HEK293 (cell line): ENCODE measurements at regions not wholly inside any gene's neighbourhood (a gene's known extent, or its start where the extent isn't known, plus 50 kb on each side); places are given as distances from the start of the nearest gene placed in this dataset.
"Not testable (repeated sequence)": the region's sequence is repeated elsewhere in the genome, so short reads cannot be mapped to it uniquely, and the experiment has no call there.

ENCODE experiments used
- CTCF ChIA-PET: fragments of 350-600 bp; formaldehyde crosslinking; extraction: SDS; loops from one replicate; lab custom pipeline; 2021; ENCODE audit warnings: antibody characterized with exemption; lab: Yijun Ruan, JAX
- POLR2A ChIA-PET: fragments of 300-600 bp; formaldehyde crosslinking; extraction: SDS; loops from one replicate; lab custom pipeline; 2020; ENCODE audit warnings: antibody characterized with exemption, inconsistent platforms; lab: Yijun Ruan, JAX
- H3K27ac ChIP-seq: fragments of 200-500 bp; sonication (Bioruptor generic); 2 replicates; pipeline ENCODE4 v1.5.1; 2014; ENCODE audit warnings: low read depth, low read length, control low read depth, inconsistent platforms; ENCODE audit errors: extremely low read depth
- H3K36me3 ChIP-seq, 2 experiments: fragments of 200-500 bp in 1 of 2; sonication (Bioruptor generic) in 1 of 2; 1 replicate in 1 of 2; 2 replicates in 1 of 2; pipeline ENCODE4 v1.5.1; 2014 to 2017; ENCODE audit warnings: inconsistent platforms in 2 of 2, low read length in 2 of 2; ENCODE audit not compliant: control insufficient read depth in 2 of 2, insufficient read depth in 1 of 2
- H3K4me1 ChIP-seq: fragments of 200-500 bp; sonication (Bioruptor generic); 2 replicates; pipeline ENCODE4 v1.5.1; 2014; ENCODE audit warnings: mild to moderate bottlenecking, low read length, inconsistent platforms; ENCODE audit not compliant: control insufficient read depth, insufficient read depth
- H3K4me3 ChIP-seq: 2 replicates; pipeline ENCODE4 v1.5.1; 2011; ENCODE audit warnings: low read depth, mild to moderate bottlenecking, control low read depth, low read length, moderate library complexity
- H3K9me3 ChIP-seq: fragments of 200-500 bp; sonication (Bioruptor generic); 2 replicates; pipeline ENCODE4 v1.5.1; 2014; ENCODE audit warnings: low read depth, low read length, inconsistent platforms; ENCODE audit not compliant: control insufficient read depth, insufficient read depth
- FEZF1 ChIP-seq: fragments of 450-650 bp; formaldehyde crosslinking; IDR thresholded peaks from 2 replicates; pipeline ENCODE4 v1.5.1; 2016; ENCODE audit warnings: missing biosample characterization, missing genetic modification characterization
- SETDB1 ChIP-seq: IDR thresholded peaks from one replicate; pipeline ENCODE4 v1.6.1; 2017; ENCODE audit warnings: mild to moderate bottlenecking, low read length, moderate library complexity, mixed read lengths; ENCODE audit not compliant: insufficient read length
- ZBTB8A ChIP-seq: fragments of 450-650 bp; formaldehyde crosslinking; IDR thresholded peaks from 2 replicates; pipeline ENCODE4 v1.5.1; 2016; ENCODE audit warnings: missing biosample characterization, missing genetic modification characterization
- ZFP69B ChIP-seq: fragments of 450-650 bp; formaldehyde crosslinking; IDR thresholded peaks from 2 replicates; pipeline ENCODE4 v1.5.1; 2016; ENCODE audit warnings: missing biosample characterization, missing genetic modification characterization
- ZNF175 ChIP-seq: fragments of 450-650 bp; formaldehyde crosslinking; IDR thresholded peaks from 2 replicates; pipeline ENCODE4 v1.5.1; 2016; ENCODE audit warnings: missing biosample characterization, missing genetic modification characterization
- ZNF214 ChIP-seq: fragments of 450-650 bp; formaldehyde crosslinking; IDR thresholded peaks from 2 replicates; pipeline ENCODE4 v1.5.1; 2017; ENCODE audit warnings: missing biosample characterization, mild to moderate bottlenecking, missing genetic modification characterization, borderline replicate concordance
- ZNF324 ChIP-seq: fragments of 450-650 bp; formaldehyde crosslinking; IDR thresholded peaks from 2 replicates; pipeline ENCODE4 v1.5.1; 2016; ENCODE audit warnings: missing biosample characterization, missing genetic modification characterization
- ZNF37A ChIP-seq: fragments of 450-650 bp; IDR thresholded peaks from 2 replicates; pipeline ENCODE4 v1.5.1; 2018; ENCODE audit warnings: missing biosample characterization, missing genetic modification characterization
- ZNF416 ChIP-seq: fragments of 450-650 bp; formaldehyde crosslinking; IDR thresholded peaks from 2 replicates; pipeline ENCODE4 v1.5.1; 2016; ENCODE audit warnings: missing biosample characterization, missing genetic modification characterization
- ZNF529 ChIP-seq: fragments of 450-650 bp; formaldehyde crosslinking; IDR thresholded peaks from 2 replicates; pipeline ENCODE4 v1.5.1; 2017; ENCODE audit warnings: missing genetic modification characterization, missing biosample characterization; ENCODE audit not compliant: insufficient replicate concordance
- ZNF610 ChIP-seq: fragments of 450-650 bp; formaldehyde crosslinking; IDR thresholded peaks from 2 replicates; pipeline ENCODE4 v1.5.1; 2016; ENCODE audit warnings: missing biosample characterization, missing genetic modification characterization, borderline replicate concordance
- ZNF707 ChIP-seq: fragments of 450-650 bp; formaldehyde crosslinking; IDR thresholded peaks from 2 replicates; pipeline ENCODE4 v1.5.1; 2016; ENCODE audit warnings: missing biosample characterization, missing genetic modification characterization
- ZNF747 ChIP-seq: fragments of 450-650 bp; formaldehyde crosslinking; IDR thresholded peaks from 2 replicates; pipeline ENCODE4 v1.5.1; 2016; ENCODE audit warnings: missing biosample characterization, missing genetic modification characterization
- ZNF785 ChIP-seq: fragments of 450-650 bp; formaldehyde crosslinking; IDR thresholded peaks from 2 replicates; pipeline ENCODE4 v1.5.1; 2016; ENCODE audit warnings: missing biosample characterization, missing genetic modification characterization
- TF ChIP-seq, protein P1 (sequence below): fragments of 450-650 bp; formaldehyde crosslinking; IDR thresholded peaks from 2 replicates; pipeline ENCODE4 v1.5.1; 2016; ENCODE audit warnings: missing biosample characterization, missing genetic modification characterization, borderline replicate concordance

DNA sequence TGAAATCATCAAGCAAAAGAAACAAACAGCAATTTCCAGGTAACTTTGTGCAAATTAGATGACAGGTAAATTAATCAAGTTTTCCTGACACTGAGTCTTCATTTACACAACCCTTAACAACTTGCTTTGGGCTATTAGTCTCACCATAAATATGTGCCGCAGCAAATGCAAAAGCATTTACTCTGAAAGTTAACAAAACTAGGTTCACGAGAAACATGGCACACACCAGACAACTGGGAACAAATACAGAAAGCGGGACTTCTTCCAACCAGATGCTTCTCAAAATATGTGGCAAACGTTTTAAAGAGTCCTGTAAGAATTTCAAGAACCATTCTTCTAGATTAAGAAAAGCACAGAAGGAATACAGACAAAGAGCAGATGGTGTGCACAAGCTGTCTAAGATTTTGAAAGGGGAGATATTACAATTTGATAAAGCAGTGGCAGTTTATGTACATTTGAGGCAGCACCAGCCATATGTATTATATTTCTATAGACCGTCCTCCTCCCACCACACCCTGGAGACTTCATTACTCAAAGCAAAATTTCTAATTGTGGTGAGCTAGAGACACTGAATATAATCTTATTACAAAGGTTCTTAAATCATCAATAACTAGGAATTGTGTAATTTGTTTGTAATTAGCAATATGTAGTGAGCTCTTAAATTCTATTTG, 192.5 kb upstream of the ADAMTS3 start:
- no peak for TF ChIP-seq ZNF707
- no peak for TF ChIP-seq ZNF416
- TF ChIP-seq, protein P1, sequence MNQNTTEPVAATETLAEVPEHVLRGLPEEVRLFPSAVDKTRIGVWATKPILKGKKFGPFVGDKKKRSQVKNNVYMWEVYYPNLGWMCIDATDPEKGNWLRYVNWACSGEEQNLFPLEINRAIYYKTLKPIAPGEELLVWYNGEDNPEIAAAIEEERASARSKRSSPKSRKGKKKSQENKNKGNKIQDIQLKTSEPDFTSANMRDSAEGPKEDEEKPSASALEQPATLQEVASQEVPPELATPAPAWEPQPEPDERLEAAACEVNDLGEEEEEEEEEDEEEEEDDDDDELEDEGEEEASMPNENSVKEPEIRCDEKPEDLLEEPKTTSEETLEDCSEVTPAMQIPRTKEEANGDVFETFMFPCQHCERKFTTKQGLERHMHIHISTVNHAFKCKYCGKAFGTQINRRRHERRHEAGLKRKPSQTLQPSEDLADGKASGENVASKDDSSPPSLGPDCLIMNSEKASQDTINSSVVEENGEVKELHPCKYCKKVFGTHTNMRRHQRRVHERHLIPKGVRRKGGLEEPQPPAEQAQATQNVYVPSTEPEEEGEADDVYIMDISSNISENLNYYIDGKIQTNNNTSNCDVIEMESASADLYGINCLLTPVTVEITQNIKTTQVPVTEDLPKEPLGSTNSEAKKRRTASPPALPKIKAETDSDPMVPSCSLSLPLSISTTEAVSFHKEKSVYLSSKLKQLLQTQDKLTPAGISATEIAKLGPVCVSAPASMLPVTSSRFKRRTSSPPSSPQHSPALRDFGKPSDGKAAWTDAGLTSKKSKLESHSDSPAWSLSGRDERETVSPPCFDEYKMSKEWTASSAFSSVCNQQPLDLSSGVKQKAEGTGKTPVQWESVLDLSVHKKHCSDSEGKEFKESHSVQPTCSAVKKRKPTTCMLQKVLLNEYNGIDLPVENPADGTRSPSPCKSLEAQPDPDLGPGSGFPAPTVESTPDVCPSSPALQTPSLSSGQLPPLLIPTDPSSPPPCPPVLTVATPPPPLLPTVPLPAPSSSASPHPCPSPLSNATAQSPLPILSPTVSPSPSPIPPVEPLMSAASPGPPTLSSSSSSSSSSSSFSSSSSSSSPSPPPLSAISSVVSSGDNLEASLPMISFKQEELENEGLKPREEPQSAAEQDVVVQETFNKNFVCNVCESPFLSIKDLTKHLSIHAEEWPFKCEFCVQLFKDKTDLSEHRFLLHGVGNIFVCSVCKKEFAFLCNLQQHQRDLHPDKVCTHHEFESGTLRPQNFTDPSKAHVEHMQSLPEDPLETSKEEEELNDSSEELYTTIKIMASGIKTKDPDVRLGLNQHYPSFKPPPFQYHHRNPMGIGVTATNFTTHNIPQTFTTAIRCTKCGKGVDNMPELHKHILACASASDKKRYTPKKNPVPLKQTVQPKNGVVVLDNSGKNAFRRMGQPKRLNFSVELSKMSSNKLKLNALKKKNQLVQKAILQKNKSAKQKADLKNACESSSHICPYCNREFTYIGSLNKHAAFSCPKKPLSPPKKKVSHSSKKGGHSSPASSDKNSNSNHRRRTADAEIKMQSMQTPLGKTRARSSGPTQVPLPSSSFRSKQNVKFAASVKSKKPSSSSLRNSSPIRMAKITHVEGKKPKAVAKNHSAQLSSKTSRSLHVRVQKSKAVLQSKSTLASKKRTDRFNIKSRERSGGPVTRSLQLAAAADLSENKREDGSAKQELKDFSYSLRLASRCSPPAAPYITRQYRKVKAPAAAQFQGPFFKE, result no peak
- no peak for TF ChIP-seq ZNF175 (tag by site-specific recombination)
- TF ChIP-seq ZFP69B (tag by site-specific recombination), result no peak
- TF ChIP-seq ZNF324 (tag by site-specific recombination), result no peak
- TF ChIP-seq ZNF747 (tag by site-specific recombination), result no peak
- ChIA-PET POLR2A (no interaction called here), CTCF (no interaction called here)
- H3K27ac ChIP-seq, result no peak overlapping the region
- no peaks in the 10 kb centered on the region for H3K4me1 ChIP-seq
- H3K9me3 ChIP-seq, result no peaks in the 10 kb centered on the region
- no peak overlapping the region for H3K4me3 ChIP-seq
- no peaks in the 10 kb centered on the region for H3K36me3 ChIP-seq

DNA sequence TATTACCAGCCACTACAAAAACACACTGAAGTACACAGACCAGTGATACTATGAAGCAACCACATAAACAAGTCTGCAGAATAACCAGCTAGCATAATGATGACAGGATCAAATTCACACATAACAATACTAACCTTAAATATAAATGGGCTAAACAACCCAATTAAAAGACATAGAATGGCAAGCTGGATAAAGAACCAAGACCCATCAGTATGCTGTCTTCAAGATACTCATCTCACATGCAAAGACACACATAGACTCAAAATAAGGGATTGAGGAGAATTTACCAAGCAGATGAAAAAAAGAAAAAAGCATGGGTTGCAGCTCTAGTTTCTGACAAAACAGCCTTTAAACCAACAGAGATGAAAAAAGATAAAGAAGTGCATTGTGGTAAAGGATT, 184.4 kb upstream of the ADAMTS3 start:
- H3K4me3 ChIP-seq, H3K4me1 ChIP-seq, H3K36me3 ChIP-seq, POLR2A ChIA-PET, CTCF ChIA-PET, H3K9me3 ChIP-seq, H3K27ac ChIP-seq: not testable (repeated sequence)
- TF ChIP-seq SETDB1 (peak; percentile 80), ZNF529 (tag by site-specific recombination) (peak; percentile 54)

DNA sequence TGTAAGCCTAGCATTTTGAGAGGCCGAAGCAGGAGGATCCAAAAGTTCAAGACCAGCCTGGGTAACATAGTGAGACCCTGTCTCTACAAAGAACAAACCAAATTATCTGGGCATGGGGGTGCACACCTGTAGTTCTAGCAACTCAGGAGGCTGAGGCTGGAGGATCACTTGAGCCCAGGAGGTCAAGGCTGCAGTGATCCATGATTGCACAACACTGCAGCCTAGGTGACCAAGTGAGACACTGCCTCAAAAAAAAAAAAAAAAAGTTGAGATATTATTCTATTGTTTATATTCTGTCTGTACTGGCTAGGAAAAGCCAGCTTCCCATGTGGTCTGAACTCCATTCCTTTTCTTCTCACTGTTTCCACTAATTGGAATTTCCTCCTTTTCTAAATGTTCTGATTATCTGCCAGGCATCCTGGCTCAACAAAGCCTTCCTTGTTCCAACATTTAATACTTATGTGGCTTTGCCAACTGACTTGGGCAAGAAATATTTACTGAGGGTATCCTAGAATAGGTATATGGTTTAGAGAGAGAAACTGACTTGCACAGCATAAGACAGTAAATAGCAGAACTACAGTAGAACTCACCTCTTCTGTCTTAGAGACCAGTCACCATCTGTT, 175.2 kb upstream of the ADAMTS3 start:
- Histone ChIP-seq H3K4me1 (no peaks in the 10 kb centered on the region), H3K4me3 (no peak overlapping the region), H3K27ac (no peak overlapping the region), H3K9me3 (no peaks in the 10 kb centered on the region), H3K36me3 (no peaks in the 10 kb centered on the region)
- CTCF ChIA-PET, result no interaction called here
- POLR2A ChIA-PET, result no interaction called here
- no peak for TF ChIP-seq ZNF785 (tag by site-specific recombination)
- no peak for TF ChIP-seq ZNF747 (tag by site-specific recombination)
- TF ChIP-seq ZNF37A (tag by site-specific recombination), result no peak
- no peak for TF ChIP-seq ZFP69B (tag by site-specific recombination)
- TF ChIP-seq FEZF1 (tag by site-specific recombination), result no peak
- no peak for TF ChIP-seq ZNF214
- TF ChIP-seq ZBTB8A (tag by site-specific recombination), result no peak
- TF ChIP-seq ZNF610 (tag by site-specific recombination), result no peak
